Stimulated activated CD4-positive, alpha-beta T cell treated with anti-CD3 and anti-CD28 coated beads, TNF-alpha, amount 100 ng/mL, for 48 hours (primary cell): ENCODE measurements at regions not wholly inside any gene's neighbourhood (a gene's known extent, or its start where the extent isn't known, plus 50 kb on each side); places are given as distances from the start of the nearest gene placed in this dataset.

Experiments
- DNase-seq, 3 donors: peaks; one replicate each; pipeline ENCODE4 v3.0.0-alpha.2; 2020; ENCODE audit warnings: low read depth in 3 of 3

- DNase-seq: no peak
Observed at GRCh38 chr15:31243895-31244294, 82.7 kb upstream of the KLF13 start.

GRCh38 chr15:31245135-31245689 lies 81.4 kb upstream of the KLF13 start:
- DNase-seq: no peak

- no peak for DNase-seq
Observed at GRCh38 chr15:31245756-31246155, 80.9 kb upstream of the KLF13 start.

GRCh38 chr15:31247404-31247803 lies 79.2 kb upstream of the KLF13 start:
- DNase-seq: no peak

- DNase-seq: no peak
Observed at GRCh38 chr15:31248263-31248662, 78.4 kb upstream of the KLF13 start.

- no peak for DNase-seq
Observed at GRCh38 chr15:31248951-31249350, 77.7 kb upstream of the KLF13 start.

- no peak for DNase-seq
Observed at GRCh38 chr15:31250033-31250432, 76.6 kb upstream of the KLF13 start.

- DNase-seq: no peak
Observed at GRCh38 chr15:31251165-31251564, 75.5 kb upstream of the KLF13 start.

GRCh38 chr15:31252171-31252785 lies 74.4 kb upstream of the KLF13 start:
- no peak for DNase-seq

- no peak for DNase-seq
Observed at GRCh38 chr15:31254431-31255175, 72.0 kb upstream of the KLF13 start.

GRCh38 chr15:31255176-31255510 lies 71.5 kb upstream of the KLF13 start:
- DNase-seq: no peak

GRCh38 chr15:31255732-31256377 lies 70.8 kb upstream of the KLF13 start:
- DNase-seq: no peak

- DNase-seq: no peak
Observed at GRCh38 chr15:31256378-31257265, 70.0 kb upstream of the KLF13 start.

GRCh38 chr15:31257286-31257685 lies 69.3 kb upstream of the KLF13 start:
- no peak for DNase-seq

- DNase-seq: no peak
Observed at GRCh38 chr15:31258260-31258659, 68.4 kb upstream of the KLF13 start.

- DNase-seq: no peak
Observed at GRCh38 chr15:31259562-31260252, 66.9 kb upstream of the KLF13 start.

GRCh38 chr15:31260646-31261265 lies 65.9 kb upstream of the KLF13 start:
- no peak for DNase-seq

GRCh38 chr15:31261266-31262142 lies 65.1 kb upstream of the KLF13 start:
- DNase-seq: no peak

- no peak for DNase-seq
Observed at GRCh38 chr15:31262143-31262530, 64.5 kb upstream of the KLF13 start.
